HFFc6 (cell line): ENCODE measurements at regions not wholly inside any gene's neighbourhood (a gene's known extent, or its start where the extent isn't known, plus 50 kb on each side); places are given as distances from the start of the nearest gene placed in this dataset.

Experiments
- DNase-seq: peaks from one replicate; pipeline ENCODE4 v3.0.0-alpha.2; 2018
- H3K27ac Mint-ChIP-seq: 2 replicates; pipeline ENCODE4 v1.8.0; 2020; ENCODE audit warnings: mild to moderate bottlenecking, mixed read lengths
- H3K27me3 Mint-ChIP-seq: 2 replicates; pipeline ENCODE4 v1.8.0; 2021; ENCODE audit warnings: mild to moderate bottlenecking, moderate library complexity, mixed read lengths; ENCODE audit not compliant: insufficient read depth
- H3K36me3 Mint-ChIP-seq: 2 replicates; pipeline ENCODE4 v1.8.0; 2021; ENCODE audit warnings: low read depth, mixed read lengths
- H3K4me1 Mint-ChIP-seq: 2 replicates; pipeline ENCODE4 v1.8.0; 2020; ENCODE audit warnings: low read depth, mixed read lengths
- H3K4me3 Mint-ChIP-seq: 2 replicates; pipeline ENCODE4 v1.8.0; 2020; ENCODE audit warnings: mild to moderate bottlenecking, moderate library complexity, mixed read lengths
- H3K9me3 Mint-ChIP-seq: 2 replicates; pipeline ENCODE4 v1.8.0; 2020; ENCODE audit warnings: mild to moderate bottlenecking, mixed read lengths
- CTCF ChIP-seq: fragments of 200-600 bp; sonication (generic); IDR thresholded peaks from 2 replicates; pipeline ENCODE4 v1.5.0; 2021; ENCODE audit warnings: antibody characterized with exemption, mild to moderate bottlenecking

GRCh38 chr9:120009856-120010255 lies 570.1 kb downstream of the CDK5RAP2 start:
- no peak for DNase-seq
- TF ChIP-seq CTCF = no peak
- no peak overlapping the region for H3K27ac Mint-ChIP-seq
- no peaks in the 10 kb centered on the region; the same call in 1 of the 2 replicates for H3K36me3 Mint-ChIP-seq
- no peaks in the 10 kb centered on the region for H3K4me1 Mint-ChIP-seq
- H3K27me3 Mint-ChIP-seq = no peaks in the 10 kb centered on the region
- H3K4me3 Mint-ChIP-seq = no peak overlapping the region
- H3K9me3 Mint-ChIP-seq = peaks cover 36% of the 10 kb centered on the region

- no peaks in the 10 kb centered on the region for H3K4me1 Mint-ChIP-seq
- DNase-seq = no peak
- H3K9me3 Mint-ChIP-seq = peaks cover 11% of the 10 kb centered on the region
- no peak overlapping the region for H3K4me3 Mint-ChIP-seq
- no peaks in the 10 kb centered on the region; the same call in 1 of the 2 replicates for H3K27me3 Mint-ChIP-seq
- no peak for TF ChIP-seq CTCF
- no peaks in the 10 kb centered on the region; the same call in 1 of the 2 replicates for H3K36me3 Mint-ChIP-seq
- H3K27ac Mint-ChIP-seq = no peak overlapping the region
Measured at GRCh38 chr9:120001536-120001935, 578.4 kb downstream of the CDK5RAP2 start.

GRCh38 chr9:119998614-119999013 lies 581.4 kb downstream of the CDK5RAP2 start:
- no peak for TF ChIP-seq CTCF
- Mint-ChIP-seq H3K4me3 (no peak overlapping the region), H3K9me3 (peaks cover 10% of the 10 kb centered on the region; the same call in 1 of the 2 replicates), H3K36me3 (no peaks in the 10 kb centered on the region), H3K27ac (no peak overlapping the region), H3K27me3 (no peaks in the 10 kb centered on the region; the same call in 1 of the 2 replicates), H3K4me1 (no peaks in the 10 kb centered on the region)
- DNase-seq = no peak

GRCh38 chr9:119991797-119992196 lies 588.2 kb downstream of the CDK5RAP2 start:
- Mint-ChIP-seq H3K9me3 (peaks cover 9% of the 10 kb centered on the region; the same call in 1 of the 2 replicates), H3K36me3 (no peaks in the 10 kb centered on the region), H3K4me1 (no peaks in the 10 kb centered on the region)

GRCh38 chr9:119986713-119987112 lies 593.3 kb downstream of the CDK5RAP2 start:
- Mint-ChIP-seq H3K36me3 (no peaks in the 10 kb centered on the region), H3K27ac (no peak overlapping the region), H3K27me3 (no peaks in the 10 kb centered on the region; the same call in none of the 2 replicates), H3K4me3 (no peak overlapping the region), H3K4me1 (no peaks in the 10 kb centered on the region), H3K9me3 (no peaks in the 10 kb centered on the region)
- DNase-seq = no peak
- TF ChIP-seq CTCF = no peak

More at GRCh38 chr9:119991797-119992196, 588.2 kb downstream of the CDK5RAP2 start:
- no peak for DNase-seq
- Mint-ChIP-seq H3K27me3 (no peaks in the 10 kb centered on the region; the same call in 1 of the 2 replicates), H3K4me3 (no peak overlapping the region), H3K27ac (no peak overlapping the region)
- TF ChIP-seq CTCF = no peak

GRCh38 chr9:119986205-119986604 lies 593.8 kb downstream of the CDK5RAP2 start:
- Mint-ChIP-seq H3K9me3 (no peaks in the 10 kb centered on the region), H3K4me3 (no peak overlapping the region), H3K27ac (no peak overlapping the region), H3K27me3 (no peaks in the 10 kb centered on the region; the same call in none of the 2 replicates), H3K4me1 (no peaks in the 10 kb centered on the region), H3K36me3 (no peaks in the 10 kb centered on the region)
- no peak for DNase-seq
- TF ChIP-seq CTCF = no peak
